PC-3 (cell line): ENCODE measurements at regions not wholly inside any gene's neighbourhood (a gene's known extent, or its start where the extent isn't known, plus 50 kb on each side); places are given as distances from the start of the nearest gene placed in this dataset.

ENCODE experiments used
- CTCF ChIP-seq: fragments of 300-600 bp; sonication (generic); conservative IDR thresholded peaks from 2 replicates; pipeline ENCODE4 v1.5.1; 2017; ENCODE audit warnings: antibody characterized with exemption, low read depth, mild to moderate bottlenecking, low read length
- EZH2 ChIP-seq: fragments of 300-600 bp; sonication (generic); IDR thresholded peaks from one replicate; pipeline ENCODE4 v1.6.1; 2017; ENCODE audit warnings: antibody characterized with exemption, mild to moderate bottlenecking, low read length; ENCODE audit not compliant: unreplicated experiment
- EZH2phosphoT487 ChIP-seq: fragments of 300-600 bp; sonication (generic); IDR thresholded peaks from 2 replicates; pipeline ENCODE4 v1.6.1; 2018; ENCODE audit warnings: mild to moderate bottlenecking, antibody characterized with exemption, low read length, borderline replicate concordance

GRCh38 chr3:137542049-137542448 is 222.1 kb upstream of the SOX14 start:
- TF ChIP-seq CTCF, result no peak
- no peak for TF ChIP-seq EZH2
- no peak for TF ChIP-seq EZH2phosphoT487
